ENCODE measurements at regions not wholly inside any gene's neighbourhood (a gene's known extent, or its start where the extent isn't known, plus 50 kb on each side); places are given as distances from the start of the nearest gene placed in this dataset.

DNA sequence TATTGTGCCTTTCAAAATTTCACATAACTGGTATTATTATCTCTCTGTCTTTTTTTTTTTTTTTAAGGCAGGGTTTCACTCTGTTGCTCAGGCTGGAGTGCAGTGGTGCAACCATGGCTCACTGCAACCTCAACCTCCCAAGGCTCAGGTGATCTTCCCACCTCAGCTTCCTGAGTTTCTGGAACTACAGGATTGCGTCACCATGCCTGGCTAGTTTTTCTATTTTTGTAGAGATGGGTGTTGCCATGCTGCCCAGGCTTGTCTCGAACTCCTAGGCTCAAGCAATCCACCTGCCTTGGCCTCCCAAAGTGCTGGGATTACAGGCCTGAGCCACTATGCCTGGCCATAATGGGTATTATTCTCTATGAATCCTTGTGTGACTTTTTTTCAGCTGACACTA is 402.3 kb upstream of the SMARCA2 start:
- Histone ChIP-seq H3K27ac (no peak overlapping the region), H4K20me1 (no peaks in the 10 kb centered on the region), H3K36me3 (no peaks in the 10 kb centered on the region), H3K4me2 (no peak overlapping the region), H3K4me3 (no peak overlapping the region), H3K4me1 (no peaks in the 10 kb centered on the region), H3K9ac (no peak overlapping the region), H3K9me3 (peaks cover 5% of the 10 kb centered on the region), H3K27me3 (no peaks in the 10 kb centered on the region)
- TF ChIP-seq Cebpa-rat (IDR thresholded peaks at IDR 0.05) = no peak

DNA sequence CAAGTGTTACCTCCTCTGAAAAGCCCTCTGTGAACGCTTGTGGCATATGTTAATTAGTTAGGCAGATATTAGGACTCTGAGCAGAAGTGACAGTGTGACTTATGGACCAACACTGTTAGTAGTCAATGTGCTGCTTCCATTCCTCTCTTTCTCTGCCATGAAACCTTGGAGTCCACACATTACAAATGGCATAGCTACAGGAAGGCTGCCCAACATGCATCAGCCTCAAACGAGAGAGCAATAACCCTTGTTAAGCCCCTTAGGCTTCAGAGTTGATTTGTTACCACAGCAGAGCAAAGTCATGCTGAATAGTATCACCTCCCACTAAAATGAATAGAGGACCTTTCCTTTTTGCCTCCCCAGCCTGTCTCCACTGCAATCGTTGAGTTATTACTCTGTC is 397.7 kb upstream of the SMARCA2 start:
- Histone ChIP-seq H3K27ac (no peak overlapping the region), H3K4me2 (no peak overlapping the region), H4K20me1 (no peaks in the 10 kb centered on the region), H3K9ac (no peak overlapping the region), H3K4me3 (no peak overlapping the region), H3K9me3 (peaks cover 5% of the 10 kb centered on the region), H3K27me3 (no peaks in the 10 kb centered on the region), H3K4me1 (no peaks in the 10 kb centered on the region), H3K36me3 (no peaks in the 10 kb centered on the region)
- no peak for TF ChIP-seq Cebpa-rat (IDR thresholded peaks at IDR 0.05)

DNA sequence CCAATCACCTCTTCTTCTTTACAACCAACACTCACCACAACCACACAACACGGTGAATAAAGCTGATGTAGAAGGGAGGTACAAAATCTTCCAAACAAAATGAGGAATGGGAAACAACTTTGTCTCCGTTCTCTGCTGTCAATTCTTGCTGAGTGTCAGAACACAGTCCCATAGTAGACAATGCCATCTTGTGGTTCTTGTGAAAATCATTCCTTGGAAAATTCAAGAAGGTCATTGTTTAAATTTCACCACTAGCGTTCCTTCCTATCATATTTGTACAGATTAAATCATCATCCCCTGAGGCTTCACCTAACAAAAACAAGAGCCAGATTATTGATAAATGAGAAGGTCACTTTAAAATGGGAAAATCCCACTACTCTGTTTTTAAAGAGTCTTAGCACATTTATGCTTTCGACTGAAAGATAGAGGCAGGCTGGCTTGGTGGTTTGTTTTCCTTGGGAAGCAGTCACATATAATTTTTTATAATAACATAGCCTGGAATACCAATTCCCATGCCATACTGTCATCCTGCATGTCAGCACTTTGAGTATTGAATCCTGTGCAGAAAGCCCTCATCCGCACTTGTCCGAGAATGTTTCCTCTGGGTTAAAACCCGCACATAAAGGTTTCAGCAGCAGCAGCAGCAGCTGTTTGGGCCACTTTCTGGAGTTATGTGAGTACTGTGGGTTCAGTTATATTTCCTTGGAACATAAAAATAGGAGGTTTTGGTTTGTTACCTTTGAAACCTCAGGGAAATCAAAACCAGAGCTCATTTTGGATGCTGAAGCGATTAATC is 395.0 kb upstream of the SMARCA2 start:
- Histone ChIP-seq H4K20me1 (no peaks in the 10 kb centered on the region), H3K27me3 (no peaks in the 10 kb centered on the region), H3K9ac (no peak overlapping the region), H3K36me3 (no peaks in the 10 kb centered on the region), H3K9me3 (peaks cover 5% of the 10 kb centered on the region), H3K27ac (no peak overlapping the region), H3K4me1 (no peaks in the 10 kb centered on the region), H3K4me2 (no peak overlapping the region), H3K4me3 (no peak overlapping the region)
- no peak for TF ChIP-seq Cebpa-rat (IDR thresholded peaks at IDR 0.05)

DNA sequence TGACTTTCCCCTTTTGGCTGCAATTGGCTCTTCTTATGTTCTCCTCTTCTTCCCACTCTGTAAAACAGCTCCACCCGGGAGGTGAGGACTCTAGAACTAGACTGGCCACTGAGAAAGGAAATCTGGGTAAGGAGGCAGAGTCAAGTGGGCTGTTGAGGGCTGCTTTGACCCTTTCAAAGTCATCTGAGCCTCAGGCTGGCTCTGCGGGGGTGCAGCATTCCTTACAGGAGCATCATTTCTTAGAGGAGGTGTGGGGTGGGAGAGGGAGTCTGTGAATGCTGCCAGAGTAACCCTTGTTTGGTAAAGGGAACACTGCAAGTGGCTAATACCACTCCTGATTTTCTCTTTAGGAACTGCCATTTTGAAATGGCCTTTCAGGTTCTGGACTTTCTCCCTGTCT is 377.7 kb upstream of the SMARCA2 start:
- no peak overlapping the region for H3K9ac ChIP-seq
- H3K27ac ChIP-seq = no peak overlapping the region
- H4K20me1 ChIP-seq = no peaks in the 10 kb centered on the region
- no peaks in the 10 kb centered on the region for H3K4me1 ChIP-seq
- no peaks in the 10 kb centered on the region for H3K27me3 ChIP-seq
- no peak overlapping the region for H3K4me3 ChIP-seq
- H3K4me2 ChIP-seq = no peak overlapping the region
- TF ChIP-seq Cebpa-rat (IDR thresholded peaks at IDR 0.05) = no peak
- H3K36me3 ChIP-seq = no peaks in the 10 kb centered on the region
- H3K9me3 ChIP-seq = no peaks in the 10 kb centered on the region

DNA sequence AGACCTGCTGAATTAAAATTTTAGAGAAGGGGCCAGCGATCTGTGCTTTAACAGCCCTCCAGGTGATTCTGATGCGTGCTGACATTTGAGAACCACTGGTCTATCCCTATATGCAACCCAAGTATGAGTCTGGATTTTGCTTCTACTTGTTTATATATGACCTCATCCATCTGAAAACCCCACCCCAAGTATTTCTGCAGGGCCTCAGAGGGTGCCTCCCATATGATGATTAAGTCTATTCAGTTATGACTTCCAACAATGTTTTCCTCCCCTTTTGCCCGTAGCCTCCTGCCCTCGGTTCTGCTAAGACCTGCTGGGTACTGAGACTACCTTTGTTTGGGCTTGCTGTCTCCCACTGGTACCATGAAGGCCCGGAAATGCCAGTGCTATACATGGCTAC is 376.0 kb upstream of the SMARCA2 start:
- H3K9ac ChIP-seq = no peak overlapping the region
- TF ChIP-seq Cebpa-rat (IDR thresholded peaks at IDR 0.05) = no peak

DNA sequence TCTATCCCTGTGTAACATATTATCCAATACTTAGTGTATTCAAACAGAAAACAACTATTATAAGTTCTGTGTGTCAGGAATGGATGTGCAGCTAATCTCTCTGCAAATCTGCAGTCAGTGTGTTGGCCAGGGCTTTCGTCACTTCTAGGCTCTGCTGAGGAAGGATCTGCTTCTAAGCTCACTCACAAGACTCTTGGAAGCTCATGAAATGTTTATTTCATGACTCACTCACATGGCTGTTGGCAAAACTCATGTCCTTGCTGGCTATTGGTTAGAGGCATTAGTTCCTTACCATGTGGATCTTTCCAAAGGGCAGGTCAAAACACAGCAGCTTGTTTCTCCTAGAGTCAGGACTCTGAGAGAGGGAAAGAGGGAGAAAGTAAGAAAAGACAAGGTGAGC is 367.4 kb upstream of the SMARCA2 start:
- H3K9ac ChIP-seq = no peak overlapping the region
- H3K36me3 ChIP-seq = no peaks in the 10 kb centered on the region
- no peaks in the 10 kb centered on the region for H3K9me3 ChIP-seq
- no peak overlapping the region for H3K27ac ChIP-seq
- no peak overlapping the region for H3K4me2 ChIP-seq
- H4K20me1 ChIP-seq = no peaks in the 10 kb centered on the region
- no peak overlapping the region for H3K4me3 ChIP-seq
- TF ChIP-seq Cebpa-rat (IDR thresholded peaks at IDR 0.05) = no peak
- H3K4me1 ChIP-seq = no peaks in the 10 kb centered on the region
- H3K27me3 ChIP-seq = no peaks in the 10 kb centered on the region

More for the DNA sequence above, 376.0 kb upstream of the SMARCA2 start:
- H3K27me3 ChIP-seq = no peaks in the 10 kb centered on the region
- H3K36me3 ChIP-seq = no peaks in the 10 kb centered on the region
- no peak overlapping the region for H3K4me2 ChIP-seq
- no peak overlapping the region for H3K4me3 ChIP-seq
- no peaks in the 10 kb centered on the region for H4K20me1 ChIP-seq
- H3K9me3 ChIP-seq = no peaks in the 10 kb centered on the region
- no peaks in the 10 kb centered on the region for H3K4me1 ChIP-seq
- no peak overlapping the region for H3K27ac ChIP-seq

DNA sequence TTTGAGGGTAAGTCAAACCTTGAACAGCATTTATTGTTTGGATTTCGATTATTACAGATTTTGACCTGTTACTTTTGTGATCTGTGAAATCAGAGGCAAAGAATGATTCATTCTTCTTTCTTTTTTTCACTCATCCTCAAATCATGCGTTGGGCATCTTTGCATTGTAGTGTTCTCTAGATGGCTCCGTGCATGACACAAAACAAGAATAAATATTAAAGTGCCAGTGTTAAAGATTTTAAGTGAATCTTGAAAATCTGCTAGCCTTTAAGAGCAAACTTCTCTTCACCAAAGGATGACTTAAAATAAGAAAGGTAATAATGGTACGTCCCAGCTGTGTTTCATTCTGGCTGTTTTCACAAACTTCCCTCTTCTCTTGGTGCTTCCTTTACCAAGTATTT is 361.9 kb upstream of the SMARCA2 start:
- no peak overlapping the region for H3K9ac ChIP-seq
- no peaks in the 10 kb centered on the region for H3K27me3 ChIP-seq
- no peaks in the 10 kb centered on the region for H3K36me3 ChIP-seq
- H3K4me1 ChIP-seq = no peaks in the 10 kb centered on the region
- TF ChIP-seq Cebpa-rat (IDR thresholded peaks at IDR 0.05) = no peak
- no peak overlapping the region for H3K27ac ChIP-seq
- H3K9me3 ChIP-seq = no peaks in the 10 kb centered on the region
- H3K4me3 ChIP-seq = no peak overlapping the region
- H3K4me2 ChIP-seq = no peak overlapping the region
- no peaks in the 10 kb centered on the region for H4K20me1 ChIP-seq

DNA sequence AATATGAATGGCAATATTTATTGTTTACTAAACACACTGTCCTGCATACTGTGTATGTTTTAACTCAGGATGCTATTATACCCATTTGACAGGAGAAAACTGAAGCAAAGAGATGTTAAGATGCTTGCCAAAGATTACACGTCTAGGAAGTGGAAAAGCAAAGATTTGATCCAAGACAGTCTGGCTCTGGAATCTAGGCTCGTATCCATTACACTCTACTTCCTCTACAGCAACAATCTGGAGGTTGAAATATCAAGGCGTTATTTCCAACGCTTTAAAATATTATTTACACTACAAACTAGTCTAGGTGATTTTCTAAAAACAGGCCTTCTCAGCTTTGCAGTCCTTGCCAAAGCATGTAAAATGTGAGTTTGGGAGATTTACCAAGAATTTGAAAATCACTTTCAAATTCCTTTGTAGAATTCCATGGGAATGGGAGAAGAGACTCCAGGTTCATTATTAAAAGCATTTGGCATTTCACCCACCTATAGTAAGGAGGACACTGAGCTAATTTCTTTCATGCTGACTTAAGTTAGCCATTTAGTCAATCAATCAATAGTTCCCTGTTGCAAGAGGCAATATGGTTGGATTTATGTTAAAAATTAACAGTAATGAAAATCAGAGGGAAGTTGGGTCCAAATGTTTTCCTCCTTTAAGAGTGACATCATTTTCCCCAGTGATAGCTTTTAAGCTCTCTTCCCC is 356.3 kb upstream of the SMARCA2 start:
- Histone ChIP-seq H3K9ac (no peak overlapping the region), H3K9me3 (no peaks in the 10 kb centered on the region), H3K4me1 (no peaks in the 10 kb centered on the region)

DNA sequence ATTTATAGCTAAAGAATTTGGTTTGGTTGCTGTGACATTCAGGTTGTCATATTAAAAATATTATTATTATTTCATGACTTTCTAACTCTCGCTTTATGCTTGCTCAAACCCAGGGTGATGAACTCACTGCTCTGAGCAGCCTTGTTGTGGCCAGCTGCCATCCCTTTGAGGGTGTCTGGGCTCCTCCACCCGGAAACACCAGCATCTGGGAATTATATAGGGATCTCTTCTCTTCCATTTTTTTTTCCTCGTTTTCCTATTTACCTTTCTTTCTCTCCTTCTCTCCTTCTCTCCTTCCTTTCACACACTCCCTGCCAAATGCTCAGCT is 355.8 kb upstream of the SMARCA2 start:
- Histone ChIP-seq H3K4me1 (no peaks in the 10 kb centered on the region), H3K9me3 (no peaks in the 10 kb centered on the region), H4K20me1 (no peaks in the 10 kb centered on the region), H3K27me3 (no peaks in the 10 kb centered on the region), H3K4me3 (no peak overlapping the region), H3K4me2 (no peak overlapping the region), H3K27ac (no peak overlapping the region), H3K36me3 (no peaks in the 10 kb centered on the region), H3K9ac (no peak overlapping the region)
- no peak for TF ChIP-seq Cebpa-rat (IDR thresholded peaks at IDR 0.05)

More for the DNA sequence above, 356.3 kb upstream of the SMARCA2 start:
- Histone ChIP-seq H3K4me2 (no peak overlapping the region), H3K4me3 (no peak overlapping the region), H3K27ac (no peak overlapping the region), H3K36me3 (no peaks in the 10 kb centered on the region), H3K27me3 (no peaks in the 10 kb centered on the region), H4K20me1 (no peaks in the 10 kb centered on the region)
- no peak for TF ChIP-seq Cebpa-rat (IDR thresholded peaks at IDR 0.05)

DNA sequence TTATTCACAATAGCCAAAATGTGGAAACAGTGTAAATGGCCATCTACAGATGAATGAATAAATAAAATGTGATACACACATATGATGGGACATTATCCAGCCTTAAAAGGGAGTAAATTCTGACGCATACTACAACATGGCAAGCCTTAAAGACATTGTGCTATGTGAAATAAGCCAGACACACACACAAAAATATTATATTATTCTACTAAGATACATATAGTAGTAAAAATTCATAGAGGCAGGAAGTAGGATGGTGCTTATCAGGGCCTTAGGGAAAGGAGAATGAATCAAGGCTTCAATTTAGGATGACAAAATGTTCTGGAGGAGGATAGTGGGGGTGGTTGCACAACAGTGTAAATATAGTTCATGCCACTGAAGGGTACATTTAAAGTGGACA is 346.7 kb upstream of the SMARCA2 start:
- peaks cover 11% of the 10 kb centered on the region for H3K9me3 ChIP-seq

More for the DNA sequence above, 346.7 kb upstream of the SMARCA2 start:
- no peaks in the 10 kb centered on the region for H3K4me1 ChIP-seq
- H3K4me3 ChIP-seq = no peak overlapping the region
- H3K9ac ChIP-seq = no peak overlapping the region
- H3K4me2 ChIP-seq = no peak overlapping the region
- no peaks in the 10 kb centered on the region for H3K27me3 ChIP-seq
- H3K36me3 ChIP-seq = no peaks in the 10 kb centered on the region
- TF ChIP-seq Cebpa-rat (IDR thresholded peaks at IDR 0.05) = no peak
- no peak overlapping the region for H3K27ac ChIP-seq
- H4K20me1 ChIP-seq = no peaks in the 10 kb centered on the region
